Stimulated activated CD4-positive, alpha-beta T cell treated with anti-CD3 and anti-CD28 coated beads, TNF-alpha, amount 100 ng/mL, for 24 hours (primary cell): ENCODE measurements at regions not wholly inside any gene's neighbourhood (a gene's known extent, or its start where the extent isn't known, plus 50 kb on each side); places are given as distances from the start of the nearest gene placed in this dataset.
"Not testable (repeated sequence)": the region's sequence is repeated elsewhere in the genome, so short reads cannot be mapped to it uniquely, and the experiment has no call there.

Source experiments
- DNase-seq, 3 experiments: peaks; one replicate each; pipeline ENCODE4 v3.0.0-alpha.2; 2020; ENCODE audit warnings: low read depth in 3 of 3

DNA sequence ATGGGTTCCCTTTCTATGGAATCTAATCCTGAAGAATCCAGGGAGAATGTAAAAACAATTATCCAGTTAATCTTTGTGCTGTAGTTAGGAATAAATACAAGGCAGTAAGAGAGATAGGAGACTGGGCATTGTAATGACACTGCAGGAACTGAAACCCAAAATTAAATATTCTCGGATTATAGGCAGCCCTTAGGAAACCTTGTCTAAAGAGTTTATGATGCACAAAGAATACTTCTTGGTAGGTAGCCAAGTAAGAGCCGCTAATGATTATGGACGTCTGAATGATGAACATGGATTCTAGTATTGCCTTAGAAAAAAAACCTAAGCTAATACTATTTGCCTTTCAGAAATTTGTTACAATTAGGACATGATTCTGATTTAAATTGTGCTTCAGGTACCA, 165.4 kb upstream of the LRIG3 start:
- DNase-seq = no peak

- DNase-seq = no peak
Observed at GRCh38 chr12:59084511-59085375, 164.4 kb upstream of the LRIG3 start.

DNA sequence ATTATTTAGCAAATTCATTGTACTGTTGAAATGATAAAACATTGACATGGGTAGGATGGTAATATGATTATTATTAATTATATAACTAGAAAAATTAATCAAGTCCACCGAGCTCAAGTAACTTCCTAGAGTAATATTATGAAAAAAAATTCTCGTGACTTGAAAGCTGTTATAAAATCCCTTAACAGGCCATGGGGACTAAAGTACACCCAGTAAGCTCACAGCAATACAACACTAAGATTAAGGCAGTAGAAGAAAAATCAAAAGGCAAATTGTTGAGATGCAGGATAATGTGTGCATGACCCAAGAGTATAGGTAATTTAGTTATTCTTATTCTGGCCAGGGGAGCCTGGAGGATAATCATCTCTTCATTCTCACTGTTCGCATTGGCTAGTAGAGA, 162.6 kb upstream of the LRIG3 start:
- no peak for DNase-seq

DNA sequence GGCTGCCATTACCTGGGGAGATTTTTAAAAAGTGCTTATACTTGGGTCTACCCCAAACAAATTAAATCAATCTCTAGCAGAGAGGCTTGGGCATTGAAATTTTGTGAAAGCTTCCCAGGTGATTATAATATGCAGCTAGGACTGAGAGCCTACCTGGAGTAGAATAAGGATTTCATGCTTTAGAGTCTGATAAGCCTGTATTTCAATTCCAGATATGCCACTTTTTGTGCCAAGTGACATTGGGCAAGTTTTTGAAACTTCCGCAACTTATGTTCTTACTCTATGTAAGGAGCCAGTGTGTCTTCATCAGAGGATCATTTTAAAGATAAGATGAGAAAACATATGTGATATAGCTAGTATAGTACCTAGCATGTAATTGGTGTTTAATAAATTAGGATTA, 159.8 kb upstream of the LRIG3 start:
- no peak for DNase-seq

DNA sequence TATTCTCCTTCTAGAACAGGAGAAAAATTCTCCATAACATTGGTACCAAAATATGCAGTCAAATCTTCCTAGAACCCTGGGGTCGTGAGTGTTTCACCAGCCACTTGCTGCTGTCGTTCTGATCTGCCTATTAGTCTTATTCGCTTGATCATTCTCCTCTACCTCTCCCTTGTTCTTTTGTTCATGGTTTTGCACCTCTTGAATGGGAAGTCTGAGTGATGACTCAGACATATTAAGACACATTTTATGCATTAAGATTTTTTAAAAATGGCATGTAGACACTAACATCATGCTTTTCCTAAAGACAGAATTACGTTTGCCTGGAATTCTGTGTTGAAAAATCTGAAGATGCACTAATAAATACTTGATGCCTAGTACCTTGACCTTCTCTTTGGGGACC, 159.2 kb upstream of the LRIG3 start:
- no peak for DNase-seq

- no peak for DNase-seq
Observed at GRCh38 chr12:59079002-59079401, 158.7 kb upstream of the LRIG3 start.

- no peak for DNase-seq
Observed at GRCh38 chr12:59077575-59078426, 157.5 kb upstream of the LRIG3 start.

DNA sequence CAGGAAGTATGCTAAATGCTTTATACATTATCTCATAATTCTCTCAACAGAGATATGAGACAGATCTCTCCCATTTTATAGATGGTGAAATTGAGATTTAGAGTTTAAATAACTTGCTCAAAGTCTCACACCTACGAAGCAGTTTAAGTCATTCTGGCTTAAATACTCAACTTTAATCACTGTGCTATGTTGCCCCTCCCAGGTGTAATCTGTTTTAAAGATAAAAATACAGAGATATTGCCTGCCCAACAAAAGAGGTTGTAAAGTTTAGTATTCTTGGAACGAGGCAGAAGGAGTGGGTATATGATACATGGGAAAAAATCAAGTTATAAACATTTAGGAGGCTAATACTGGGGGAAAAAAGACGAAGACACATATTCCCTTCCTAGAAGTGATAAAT, 156.8 kb upstream of the LRIG3 start:
- DNase-seq = no peak

DNA sequence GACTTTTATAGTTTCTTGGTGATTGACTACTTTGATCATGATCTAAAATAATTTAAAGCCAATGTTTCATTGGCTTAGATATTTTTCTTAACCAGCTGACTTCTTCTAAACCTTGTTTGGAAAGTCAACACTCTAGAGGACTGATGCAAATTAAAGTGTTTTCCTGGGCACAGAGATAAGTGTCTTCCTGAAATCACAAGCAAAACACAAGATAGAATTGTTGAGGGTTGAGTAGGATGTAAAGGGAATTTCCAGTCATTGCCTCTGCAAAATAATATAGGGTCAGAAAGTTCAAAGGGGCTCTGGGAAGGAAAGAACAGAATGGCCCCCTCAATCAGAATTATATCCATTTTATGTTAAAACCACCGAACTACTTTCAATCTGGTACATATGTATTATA, 156.3 kb upstream of the LRIG3 start:
- DNase-seq = no peak

- no peak for DNase-seq
Observed at GRCh38 chr12:59075968-59076490, 155.7 kb upstream of the LRIG3 start.

DNA sequence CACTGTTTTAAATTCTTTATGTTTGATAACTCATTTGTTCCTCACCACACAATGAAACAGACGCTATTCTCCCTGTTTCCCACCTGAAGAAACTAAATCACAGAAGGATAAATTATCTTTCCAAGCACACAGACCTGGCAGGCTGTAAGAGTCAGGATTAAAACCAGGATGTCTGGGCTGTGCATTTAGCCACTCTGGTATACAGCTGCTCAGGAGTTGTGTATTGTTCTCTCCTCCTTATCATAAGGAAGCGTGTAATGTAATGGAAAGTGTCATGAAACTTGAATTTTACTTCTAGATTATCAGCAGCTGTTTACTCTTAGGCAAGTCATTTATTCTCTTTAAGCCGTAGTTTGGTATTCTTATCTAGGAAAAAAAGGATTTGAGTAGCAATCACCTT, 154.8 kb upstream of the LRIG3 start:
- DNase-seq = no peak

DNA sequence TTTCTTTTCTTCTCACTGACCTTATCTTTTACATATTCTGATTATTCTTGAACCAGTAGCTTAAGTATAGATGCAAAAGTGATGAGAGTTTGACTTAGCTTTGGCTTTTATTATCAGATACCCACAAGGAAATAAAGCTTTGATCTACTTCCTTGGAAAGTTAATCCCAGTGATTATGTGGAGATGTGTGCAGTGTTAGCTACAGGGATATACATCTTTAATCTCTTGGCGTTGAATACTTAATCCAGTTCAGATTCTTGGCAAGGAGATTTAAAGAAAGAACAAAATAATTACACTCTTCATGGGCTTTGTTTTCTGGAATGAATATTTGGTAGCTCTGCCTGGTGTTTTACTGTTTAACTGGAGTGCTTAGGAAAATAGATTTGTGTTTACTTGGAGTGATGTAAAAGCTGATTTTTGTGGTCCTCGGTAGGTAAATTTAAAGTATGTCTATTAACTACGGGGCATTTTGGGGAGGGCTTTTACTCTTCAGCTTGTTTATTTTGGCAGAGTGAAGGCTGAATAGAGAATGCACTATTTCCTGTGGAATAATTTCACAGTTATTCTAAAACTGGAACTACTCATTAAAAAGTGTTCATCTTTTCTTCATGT, 150.1 kb upstream of the LRIG3 start:
- no peak for DNase-seq

- DNase-seq = no peak
Observed at GRCh38 chr12:59069516-59069915, 149.2 kb upstream of the LRIG3 start.

DNA sequence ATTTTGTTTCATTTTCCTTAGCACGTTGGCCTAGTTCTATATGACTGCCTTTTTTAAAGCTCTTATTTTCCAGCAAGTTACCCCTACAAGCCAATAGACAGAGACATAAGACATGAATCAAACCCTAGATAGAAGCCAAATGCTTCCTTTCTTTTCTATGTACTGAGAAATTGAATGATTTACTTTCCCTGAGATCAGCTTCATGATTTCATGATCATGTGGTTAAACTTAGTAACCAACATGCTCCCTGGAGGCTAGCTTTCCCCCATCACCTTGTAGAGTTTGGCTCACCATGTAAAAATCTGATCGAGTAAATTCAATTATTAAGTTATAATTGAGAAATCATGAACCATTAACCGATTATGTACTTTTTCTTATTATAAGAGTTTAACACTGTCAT, 148.1 kb upstream of the LRIG3 start:
- DNase-seq = no peak

DNA sequence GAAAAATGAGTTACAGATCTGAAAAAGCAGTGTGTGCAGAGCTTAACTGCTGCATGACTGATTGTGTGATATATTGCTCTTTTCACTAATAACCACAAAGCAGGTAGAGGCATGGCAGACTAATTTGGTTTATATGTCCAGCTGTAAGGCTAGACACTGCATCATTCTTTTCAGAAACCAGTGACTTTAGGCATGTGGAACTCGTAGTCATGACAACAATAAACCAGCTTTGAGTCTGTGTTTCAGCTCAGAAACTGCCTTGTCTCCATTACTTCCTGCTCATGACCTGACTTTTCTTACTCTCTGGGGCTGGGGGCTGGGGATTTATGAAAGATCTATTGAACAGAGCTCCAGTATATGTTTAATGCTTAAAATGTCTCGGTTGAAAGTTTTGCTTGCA, 146.8 kb upstream of the LRIG3 start:
- no peak for DNase-seq

DNA sequence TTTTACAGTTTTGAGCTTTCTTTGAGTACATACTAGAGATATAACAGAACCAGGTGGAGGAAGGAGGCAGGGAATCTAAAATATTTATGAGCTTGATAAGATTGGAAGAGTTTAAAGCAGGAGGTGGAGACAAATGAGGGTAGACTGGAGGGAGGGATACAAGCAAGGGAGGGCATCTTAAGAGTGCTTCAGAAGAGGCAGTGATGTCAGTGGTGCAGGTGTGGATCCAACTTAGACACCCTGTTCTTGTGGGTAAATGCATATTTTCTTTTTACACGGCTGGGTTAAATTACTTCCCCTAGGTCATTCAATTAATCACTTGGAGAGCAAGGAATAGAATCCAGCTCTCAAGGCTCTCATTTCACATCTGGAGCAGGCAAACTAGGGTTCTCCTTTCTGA, 146.1 kb upstream of the LRIG3 start:
- DNase-seq = no peak

DNA sequence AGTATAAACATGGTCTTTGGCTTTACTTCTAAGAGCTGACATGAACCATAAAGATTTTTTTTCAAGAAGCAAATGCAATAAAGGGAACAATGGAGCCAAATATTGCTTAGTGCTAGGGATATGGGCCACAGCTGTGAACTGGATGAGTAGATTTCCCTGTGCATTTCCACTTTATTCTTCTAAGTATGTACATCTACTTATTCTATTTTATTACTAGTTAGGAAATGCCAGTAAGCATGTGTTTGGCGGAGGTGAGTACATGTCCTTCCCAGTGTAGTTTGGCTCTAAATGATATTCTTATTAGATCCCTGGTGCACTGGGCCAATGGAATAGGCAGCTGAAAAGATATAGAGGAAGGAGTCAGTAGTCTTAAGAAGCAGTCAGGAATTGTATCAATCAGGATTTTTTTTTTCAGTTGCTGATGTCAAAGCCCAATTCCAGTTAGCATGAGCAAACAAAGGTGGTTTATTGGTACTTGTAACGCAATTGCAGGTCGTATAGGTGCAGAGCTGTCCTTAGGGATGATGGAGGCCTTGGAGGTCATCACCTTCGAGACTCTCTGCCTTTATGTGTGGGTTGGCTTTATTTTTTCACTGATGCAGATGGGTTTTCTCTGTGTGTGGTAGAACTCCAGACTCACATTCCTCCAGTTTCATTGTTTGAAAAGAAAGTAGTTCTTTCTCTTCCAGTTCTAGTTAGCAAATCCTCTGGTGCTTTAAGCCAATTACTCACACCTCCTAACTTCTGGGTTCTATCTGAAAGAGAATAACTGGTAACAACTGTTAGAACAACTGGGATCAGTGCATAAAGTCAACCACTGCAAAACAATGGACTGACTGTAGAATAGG, 139.0 kb upstream of the LRIG3 start:
- no peak for DNase-seq

DNA sequence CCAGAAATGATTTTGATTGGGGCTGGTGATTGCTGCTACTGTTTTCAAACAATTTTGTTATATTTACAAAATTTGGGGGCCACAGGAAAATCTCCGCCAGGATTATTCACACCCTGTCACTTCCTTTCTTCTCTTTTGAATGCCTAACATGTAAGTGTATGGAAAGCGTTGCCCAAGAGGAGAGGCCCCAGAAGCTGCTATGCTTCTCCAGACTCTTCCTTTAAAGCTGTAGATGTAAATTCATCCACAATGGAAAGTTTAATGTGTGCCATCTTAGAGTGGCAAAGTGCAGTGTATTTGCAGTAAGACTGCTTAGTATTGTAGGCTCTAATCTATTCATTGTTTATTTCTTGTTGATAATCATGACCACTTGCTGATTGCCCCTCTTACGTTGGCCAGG, 136.7 kb upstream of the LRIG3 start:
- no peak for DNase-seq

DNA sequence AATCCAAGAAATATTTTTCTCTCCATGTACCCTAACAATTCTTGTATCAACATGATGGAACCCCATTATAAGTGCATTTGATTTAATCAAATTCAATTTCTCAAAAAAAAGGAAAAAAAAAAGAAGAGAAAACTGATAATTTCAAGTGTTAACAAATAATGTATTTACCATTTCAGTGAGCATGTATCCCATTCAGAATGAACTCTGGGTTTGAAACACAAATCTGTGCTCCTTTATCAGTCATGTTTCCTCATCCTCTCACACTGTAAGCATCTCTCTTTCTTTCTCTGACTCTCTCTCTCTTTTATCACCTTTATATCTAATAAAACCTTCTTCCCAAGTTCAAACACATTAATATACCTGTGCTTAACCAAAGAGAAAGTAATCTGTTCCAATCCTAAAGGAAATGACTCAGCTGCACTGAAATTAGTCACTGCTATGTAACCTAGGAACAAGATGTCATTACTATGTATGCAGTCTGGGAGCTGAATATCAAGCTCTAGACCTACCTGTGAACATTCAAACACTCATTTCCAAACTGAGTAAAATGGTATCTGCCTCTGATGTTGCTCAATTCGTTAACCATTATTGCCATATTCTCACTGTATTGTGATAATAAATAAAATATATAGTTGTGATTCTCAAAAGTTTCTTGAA, 135.0 kb upstream of the LRIG3 start:
- DNase-seq = no peak

DNA sequence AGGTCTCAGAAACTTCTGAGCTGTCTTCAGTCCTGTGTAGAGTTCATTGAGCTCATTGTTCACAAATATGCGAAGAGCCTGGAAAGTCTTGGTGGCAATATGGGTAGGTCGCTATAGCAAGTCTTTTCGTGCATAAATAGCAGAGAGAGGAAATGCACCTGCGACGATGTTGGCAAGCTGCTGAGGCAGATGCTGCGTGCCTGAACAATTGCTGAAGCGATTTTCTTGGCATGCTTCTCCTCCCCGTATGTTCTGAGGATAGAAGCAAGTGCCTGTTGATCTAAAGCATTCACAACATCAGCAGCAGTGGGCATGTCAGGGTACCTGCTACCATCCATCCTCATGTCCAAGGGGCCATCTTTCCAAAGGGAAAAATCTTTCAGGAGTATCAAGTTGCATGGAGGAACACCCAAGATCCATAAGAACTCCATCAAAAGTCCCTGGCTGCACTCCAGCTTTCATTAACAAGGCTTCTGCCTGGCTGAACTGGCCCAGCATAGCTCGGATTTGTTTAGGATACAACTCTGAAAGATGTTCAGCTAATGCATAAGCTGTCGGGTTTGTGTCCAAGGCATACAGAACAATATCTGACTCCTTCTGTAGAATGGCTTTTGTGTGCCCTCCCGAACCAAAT, 133.1 kb upstream of the LRIG3 start:
- DNase-seq = not testable (repeated sequence)
